OCI-LY3 (cell line): ENCODE measurements at regions not wholly inside any gene's neighbourhood (a gene's known extent, or its start where the extent isn't known, plus 50 kb on each side); places are given as distances from the start of the nearest gene placed in this dataset.

Experiments
- CTCF ChIP-seq: fragments of 200-600, 300-600 bp; sonication (generic); IDR thresholded peaks from 2 replicates; pipeline ENCODE4 v1.5.1; 2014; ENCODE audit warnings: antibody characterized with exemption, low read length, low read depth
- EZH2phosphoT487 ChIP-seq: fragments of 200-600 bp; shearing (Covaris generic); IDR thresholded peaks from 2 replicates; pipeline ENCODE4 v1.6.1; 2018; ENCODE audit warnings: antibody characterized with exemption, mixed run types, low read depth

GRCh38 chr22:49177666-49178065, 650.0 kb downstream of the BRD1 start:
- TF ChIP-seq CTCF: no peak
- TF ChIP-seq EZH2phosphoT487: no peak
